ENCODE measurements at regions not wholly inside any gene's neighbourhood (a gene's known extent, or its start where the extent isn't known, plus 50 kb on each side); places are given as distances from the start of the nearest gene placed in this dataset.

- TF ChIP-seq ZNF197 (CRISPR knock-in tag; IDR thresholded peaks at IDR 0.05; ENCODE audit: low read depth), result no peak
- TF ChIP-seq ZBTB11 (CRISPR knock-in tag; IDR thresholded peaks at IDR 0.05), result no peak
- TF ChIP-seq CHAMP1 (IDR thresholded peaks at IDR 0.05), result no peak
- no peak for TF ChIP-seq ZNF77 (CRISPR knock-in tag; IDR thresholded peaks at IDR 0.05)
- no peak for TF ChIP-seq ZNF3 (CRISPR knock-in tag; IDR thresholded peaks at IDR 0.05)
- TF ChIP-seq ELF4 (CRISPR knock-in tag; IDR thresholded peaks at IDR 0.05), result no peak
- no peak for TF ChIP-seq CHD2 (IDR thresholded peaks at IDR 0.05; ENCODE audit: low read depth, low read length)
These were observed 338.2 kb upstream of the THRB start (continued) for GRCh38 chr3:24832891-24833290.

Data from K562 (cell line).